ENCODE measurements at regions not wholly inside any gene's neighbourhood (a gene's known extent, or its start where the extent isn't known, plus 50 kb on each side); places are given as distances from the start of the nearest gene placed in this dataset.

DNA sequence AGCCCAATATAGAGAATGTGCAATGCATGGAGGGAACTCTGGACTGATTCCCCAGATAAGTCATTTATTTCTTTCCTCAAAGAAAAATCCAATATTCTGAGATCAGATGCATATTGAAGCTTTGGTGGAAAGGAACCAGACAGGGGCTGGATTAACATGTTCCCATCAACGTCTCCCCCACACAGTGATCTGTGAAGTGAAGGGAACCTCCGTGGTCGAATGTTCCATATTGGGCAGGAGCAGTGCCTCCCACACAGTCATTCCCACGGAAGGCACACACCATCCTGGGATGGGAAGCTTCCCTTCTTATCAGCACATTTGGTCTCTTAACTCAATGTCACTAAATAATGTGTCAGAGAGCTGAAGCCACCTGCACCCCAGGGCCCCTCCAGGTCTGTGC lies 247.1 kb downstream of the BCL11B start:
- TF ChIP-seq CTCF (IDR thresholded peaks at IDR 0.05) (no peak), POLR2A (IDR thresholded peaks at IDR 0.05) (no peak)
